D341Med (cell line): ENCODE measurements at regions not wholly inside any gene's neighbourhood (a gene's known extent, or its start where the extent isn't known, plus 50 kb on each side); places are given as distances from the start of the nearest gene placed in this dataset.
"Not testable (repeated sequence)": the region's sequence is repeated elsewhere in the genome, so short reads cannot be mapped to it uniquely, and the experiment has no call there.

Experiments used
- DNase-seq: peaks from one replicate; pipeline ENCODE4 v3.0.0; 2012; ENCODE audit warnings: low spot score

DNA sequence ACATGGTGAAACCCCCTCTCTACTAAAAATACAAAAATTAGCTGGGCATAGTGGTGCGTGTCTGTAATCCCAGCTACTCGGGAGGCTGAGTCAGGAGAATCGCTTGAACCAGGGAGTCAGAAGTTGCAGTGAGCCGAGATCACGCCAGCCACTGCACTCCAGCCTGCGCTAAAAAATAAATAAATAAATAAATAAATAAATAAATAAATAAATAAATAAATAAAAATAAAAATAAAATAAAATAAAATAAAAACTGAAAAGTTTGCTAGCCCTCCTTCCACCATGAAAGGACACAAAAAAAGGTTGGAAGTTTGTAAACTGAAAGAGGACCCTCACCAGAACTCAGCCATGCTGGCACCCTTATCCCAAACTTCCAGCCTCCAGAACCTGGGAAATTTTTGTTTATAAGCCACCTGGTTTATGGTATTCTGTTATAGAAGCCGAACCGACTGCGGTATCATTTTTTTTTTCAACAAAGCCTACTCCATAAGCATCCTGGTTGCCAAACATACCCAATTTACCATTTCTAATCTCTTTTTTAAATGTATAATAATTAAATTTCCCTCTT lies 448.2 kb downstream of the SEMA3D start:
- no peak for DNase-seq

DNA sequence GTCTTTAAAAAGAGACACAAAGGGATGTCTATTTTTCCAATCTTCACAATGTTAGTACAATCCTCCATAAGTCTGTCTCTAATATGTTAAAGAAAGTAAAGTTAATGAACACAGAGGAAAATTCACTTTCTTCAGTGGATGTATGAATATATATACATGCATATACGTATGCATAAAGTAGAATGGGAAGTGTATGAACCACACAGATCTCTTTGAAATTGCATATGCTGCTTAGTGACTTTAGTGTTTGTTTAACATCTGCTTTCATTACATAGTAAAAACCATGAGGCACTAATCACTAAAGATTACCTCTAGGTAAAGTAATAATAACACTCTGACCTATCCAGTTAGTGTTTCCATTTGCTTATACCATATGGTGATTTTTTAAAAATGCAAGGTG lies 451.2 kb downstream of the SEMA3D start:
- no peak for DNase-seq

DNA sequence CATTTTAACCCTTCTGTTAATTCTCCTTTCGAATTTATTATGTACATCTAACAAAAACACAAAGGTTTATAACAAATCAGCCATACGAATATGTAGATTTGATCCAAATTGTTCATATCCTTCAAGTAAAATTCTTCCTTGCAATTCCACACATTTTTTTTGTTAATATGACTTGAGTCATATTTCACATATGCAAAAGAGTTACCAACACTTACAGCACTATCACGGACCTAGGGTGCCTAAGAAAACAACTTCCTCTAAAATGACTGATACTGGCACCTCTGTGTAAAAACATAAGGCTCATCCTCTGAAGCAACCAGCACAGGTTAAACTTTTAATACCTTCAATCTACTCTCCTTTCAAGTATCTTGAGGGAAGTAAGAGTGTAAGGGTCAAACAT lies 451.8 kb downstream of the SEMA3D start:
- DNase-seq: no peak

DNA sequence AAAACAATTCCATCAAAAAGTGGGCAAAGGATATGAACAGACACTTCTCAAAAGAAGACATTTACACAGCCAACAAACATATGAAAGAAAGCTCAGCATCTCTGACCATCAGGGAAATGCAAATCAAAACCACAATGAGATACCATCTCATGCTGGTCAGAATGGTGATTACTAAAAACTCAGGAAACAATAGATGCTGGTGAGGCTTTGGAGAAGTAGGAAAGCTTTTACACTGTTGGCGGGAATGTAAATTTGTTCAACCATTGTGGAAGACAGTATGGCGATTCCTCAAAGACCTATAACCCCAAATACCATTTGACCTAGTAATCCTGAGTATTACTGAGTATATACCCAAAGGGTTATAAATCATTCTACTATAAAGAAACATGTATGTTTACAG lies 452.9 kb downstream of the SEMA3D start:
- DNase-seq: not testable (repeated sequence)

DNA sequence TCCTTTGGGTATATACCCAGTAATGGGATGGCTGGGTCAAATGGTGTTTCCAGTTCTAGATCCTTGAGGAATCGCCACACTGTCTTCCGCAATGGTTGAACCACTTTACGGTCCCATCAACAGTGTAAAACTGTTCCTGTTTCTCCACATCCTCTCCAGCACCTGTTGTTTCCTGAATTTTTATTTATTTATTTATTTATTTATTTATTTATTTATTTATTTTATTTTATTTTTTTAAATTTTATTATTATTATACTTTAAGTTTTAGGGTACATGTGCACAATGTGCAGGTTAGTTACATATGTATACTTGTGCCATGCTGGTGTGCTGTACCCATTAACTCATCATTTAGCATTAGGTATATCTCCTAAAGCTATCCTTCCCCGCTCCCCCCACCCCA lies 456.0 kb downstream of the SEMA3D start:
- DNase-seq: not testable (repeated sequence)

DNA sequence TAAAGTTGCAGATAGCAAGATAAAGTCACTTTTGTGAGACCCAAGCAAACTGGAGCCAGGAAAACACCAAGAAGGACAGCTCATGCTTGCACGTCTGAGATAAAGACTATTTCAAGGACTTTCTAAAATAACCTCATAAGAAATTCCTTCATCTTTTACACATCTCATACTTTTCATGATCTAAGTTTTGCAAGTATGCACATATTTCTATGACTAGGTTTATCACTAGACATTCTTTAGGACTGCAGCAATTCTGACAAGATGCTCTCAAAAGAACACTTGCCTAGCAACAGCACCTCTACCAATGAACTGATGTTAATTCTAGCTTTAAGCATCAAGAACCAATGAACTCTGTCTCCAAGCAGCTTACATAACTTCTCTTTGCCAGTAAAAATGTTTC lies 457.6 kb downstream of the SEMA3D start:
- DNase-seq: no peak

DNA sequence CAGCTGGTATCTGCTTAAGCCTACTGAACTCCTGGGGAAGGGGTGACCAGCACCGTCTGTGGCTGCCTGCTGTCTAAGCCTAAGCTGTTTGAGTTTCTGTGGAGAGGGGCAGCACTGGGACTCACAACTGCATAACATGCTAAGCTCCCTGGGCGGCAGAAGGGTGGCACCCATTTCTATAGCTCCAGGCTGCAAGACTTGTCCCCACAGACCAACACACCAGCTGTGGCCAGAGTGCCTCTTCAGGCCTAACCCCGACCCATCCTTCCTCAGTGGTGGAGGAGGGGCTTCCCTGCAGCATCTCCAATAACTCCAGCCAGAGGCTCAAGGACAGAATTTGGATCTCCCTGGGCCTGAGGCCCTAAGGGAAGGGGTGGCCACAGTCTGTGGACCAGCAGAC lies 464.1 kb downstream of the SEMA3D start:
- no peak for DNase-seq

DNA sequence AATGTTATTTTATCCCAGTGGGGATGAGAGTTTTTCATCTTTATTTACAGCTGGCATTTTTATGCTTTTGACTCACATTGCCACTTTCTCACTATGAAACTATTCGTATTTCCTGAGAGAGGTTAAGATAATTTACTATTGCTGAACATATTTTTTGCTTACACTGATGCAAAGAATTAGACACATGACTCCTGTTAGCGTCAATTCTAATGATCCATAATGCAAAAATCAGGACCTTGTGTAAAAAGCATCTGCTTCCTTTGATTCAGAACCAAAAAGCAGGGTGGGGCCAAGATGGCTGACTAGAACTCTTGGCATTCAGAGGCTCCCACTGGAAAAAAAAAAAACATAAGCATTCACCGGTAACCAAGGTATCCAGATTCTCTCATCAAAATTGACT lies 464.8 kb downstream of the SEMA3D start:
- DNase-seq: no peak

DNA sequence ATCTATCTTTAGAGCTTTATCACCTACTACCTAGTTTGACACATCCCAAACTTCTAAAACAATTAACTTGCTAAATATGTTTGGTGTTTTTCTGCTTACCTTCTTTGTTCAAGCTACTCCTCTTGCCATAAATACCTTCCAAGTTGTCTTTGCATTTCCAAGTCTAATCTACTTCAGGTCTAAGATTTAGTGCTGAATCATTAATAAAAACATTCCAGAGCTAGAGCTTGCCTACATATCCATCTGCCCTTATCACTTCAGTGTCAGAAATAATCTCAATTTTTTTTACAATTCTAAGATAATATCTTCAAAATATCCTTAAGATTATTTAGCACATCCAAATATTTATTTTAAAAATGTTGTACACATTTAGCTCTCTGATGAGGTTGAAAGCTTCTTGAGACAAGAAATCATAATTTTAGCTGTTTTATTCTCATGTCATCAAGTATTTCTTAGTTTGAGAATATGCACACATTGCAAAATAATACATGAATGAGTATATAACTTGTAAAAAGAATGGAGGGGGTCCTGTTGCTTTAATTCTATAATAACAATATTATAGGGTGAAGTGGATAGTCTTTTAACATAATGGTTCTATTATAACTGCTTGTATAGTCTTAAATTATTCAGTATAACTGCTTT lies 466.3 kb downstream of the SEMA3D start:
- no peak for DNase-seq

DNA sequence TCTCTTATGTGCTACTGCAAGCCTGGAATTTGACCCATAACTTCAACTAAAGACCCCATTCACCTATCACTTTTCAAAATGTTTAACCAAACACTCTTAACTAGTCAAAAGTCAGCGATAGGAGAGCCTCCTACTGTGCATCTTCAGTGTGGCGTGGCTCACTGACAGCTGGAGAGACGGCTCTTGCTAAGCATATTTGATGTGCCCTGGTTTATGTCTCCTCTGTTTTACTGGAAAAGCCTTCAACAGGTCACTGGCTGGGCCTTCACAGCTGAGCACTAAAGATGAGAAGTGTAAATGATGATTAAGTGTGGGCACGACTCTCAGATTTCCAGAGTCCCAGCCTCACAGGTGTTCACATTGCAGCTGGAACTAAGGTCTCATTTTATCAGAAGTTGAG lies 472.1 kb downstream of the SEMA3D start:
- no peak for DNase-seq

DNA sequence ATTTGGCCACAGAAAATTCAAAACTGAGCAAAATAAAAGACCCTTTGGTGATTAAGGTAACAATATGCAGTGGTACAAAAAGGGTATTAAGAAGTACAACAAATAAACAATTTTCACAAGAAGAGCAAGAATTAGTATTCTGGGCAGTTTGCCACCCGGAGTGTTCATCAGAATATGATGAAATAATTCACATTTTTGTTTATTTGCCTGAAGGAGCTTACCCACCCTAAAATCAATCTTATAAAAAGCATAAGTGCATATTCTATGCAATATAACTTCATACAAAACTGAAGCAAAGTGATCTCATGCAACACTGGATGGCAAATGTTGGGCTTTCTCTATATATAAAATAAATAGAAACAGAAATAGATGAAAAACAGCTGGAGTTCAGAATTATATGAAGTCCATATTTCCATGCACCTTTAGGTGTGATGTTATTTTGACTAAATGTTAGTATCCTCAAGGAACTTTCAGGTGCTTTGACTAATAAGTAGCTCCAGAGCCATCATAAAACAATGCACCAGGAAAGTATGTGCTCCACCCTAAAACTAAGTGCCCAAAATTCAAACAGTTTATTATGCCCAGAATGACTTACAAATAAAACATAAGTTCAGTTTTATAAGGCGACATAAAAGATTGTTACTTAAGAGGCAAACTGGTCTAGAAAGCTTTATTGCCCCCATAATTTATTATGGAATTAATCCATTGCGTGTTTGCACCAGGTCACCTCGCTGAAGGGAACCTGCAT lies 474.3 kb downstream of the SEMA3D start:
- DNase-seq: no peak

DNA sequence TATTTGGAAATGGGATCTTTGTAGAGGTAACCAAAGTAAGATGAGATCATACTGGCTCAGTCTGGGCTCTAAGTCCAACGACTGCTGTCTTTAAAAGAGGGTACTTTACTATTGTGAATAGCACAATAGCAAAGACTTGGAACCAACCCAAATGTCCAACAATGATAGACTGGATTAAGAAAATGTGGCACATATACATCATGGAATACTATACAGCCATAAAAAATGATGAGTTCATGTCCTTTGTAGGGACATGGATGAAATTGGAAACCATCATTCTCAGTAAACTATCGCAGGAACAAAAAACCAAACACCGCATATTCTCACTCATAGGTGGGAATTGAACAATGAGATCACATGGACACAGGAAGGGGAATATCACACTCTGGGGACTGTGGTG lies 476.3 kb downstream of the SEMA3D start:
- not testable (repeated sequence) for DNase-seq

DNA sequence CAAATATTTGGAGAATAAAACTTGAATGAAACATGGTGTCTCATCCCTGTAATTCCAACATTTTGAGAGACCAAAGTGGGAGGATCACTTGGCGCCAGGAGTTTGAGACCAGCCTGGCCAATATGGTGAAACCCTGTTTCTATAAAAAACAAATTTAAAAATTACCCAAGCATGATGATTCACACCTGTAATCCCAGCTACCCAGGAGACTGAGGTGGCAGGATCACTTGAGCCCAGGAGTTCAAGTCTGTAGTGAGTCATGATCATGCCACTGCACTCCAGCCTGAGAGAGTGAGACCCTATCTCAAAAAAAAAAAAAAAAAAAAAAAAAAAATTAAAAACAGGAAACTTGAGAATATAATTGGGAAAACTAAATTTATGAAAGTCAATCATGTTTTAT lies 481.1 kb downstream of the SEMA3D start:
- DNase-seq: no peak

DNA sequence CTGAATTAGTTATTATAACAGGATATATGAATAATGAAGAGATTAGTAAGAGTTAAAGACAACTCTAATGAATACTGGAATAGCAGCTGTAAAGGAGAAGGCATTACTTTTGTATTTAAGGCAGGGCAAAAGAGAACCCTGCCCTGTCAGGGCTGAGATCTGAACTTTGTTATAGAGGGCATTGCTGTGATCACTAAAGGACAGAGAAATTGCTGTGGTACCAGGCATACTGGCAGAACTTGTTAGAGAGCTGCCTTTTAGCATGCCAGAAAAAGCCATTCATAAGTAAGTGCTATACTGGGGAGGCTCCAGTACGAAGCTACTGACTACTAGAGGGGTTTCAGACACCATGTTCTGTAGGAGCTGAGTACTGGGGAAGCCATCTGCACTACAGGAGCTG lies 481.8 kb downstream of the SEMA3D start:
- no peak for DNase-seq

DNA sequence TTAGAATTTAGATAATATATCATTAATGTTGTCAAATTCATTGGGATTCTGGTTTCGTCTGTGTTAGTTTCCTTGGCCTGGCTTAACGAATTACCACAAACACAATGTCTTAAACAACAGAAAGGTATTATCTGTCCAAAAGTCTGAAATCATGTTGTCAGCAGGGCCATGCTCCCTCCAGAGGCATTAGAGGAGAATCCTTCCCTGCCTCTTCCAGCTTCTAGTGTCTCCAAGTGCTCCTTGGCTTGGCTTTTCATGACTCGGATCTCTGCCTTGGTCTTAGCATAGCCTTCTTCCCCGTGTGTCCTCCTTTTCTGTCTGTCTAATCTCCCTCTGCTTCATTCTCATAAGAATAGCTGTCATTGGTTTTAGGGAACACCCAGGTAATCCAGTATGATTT lies 482.5 kb downstream of the SEMA3D start:
- DNase-seq: no peak

DNA sequence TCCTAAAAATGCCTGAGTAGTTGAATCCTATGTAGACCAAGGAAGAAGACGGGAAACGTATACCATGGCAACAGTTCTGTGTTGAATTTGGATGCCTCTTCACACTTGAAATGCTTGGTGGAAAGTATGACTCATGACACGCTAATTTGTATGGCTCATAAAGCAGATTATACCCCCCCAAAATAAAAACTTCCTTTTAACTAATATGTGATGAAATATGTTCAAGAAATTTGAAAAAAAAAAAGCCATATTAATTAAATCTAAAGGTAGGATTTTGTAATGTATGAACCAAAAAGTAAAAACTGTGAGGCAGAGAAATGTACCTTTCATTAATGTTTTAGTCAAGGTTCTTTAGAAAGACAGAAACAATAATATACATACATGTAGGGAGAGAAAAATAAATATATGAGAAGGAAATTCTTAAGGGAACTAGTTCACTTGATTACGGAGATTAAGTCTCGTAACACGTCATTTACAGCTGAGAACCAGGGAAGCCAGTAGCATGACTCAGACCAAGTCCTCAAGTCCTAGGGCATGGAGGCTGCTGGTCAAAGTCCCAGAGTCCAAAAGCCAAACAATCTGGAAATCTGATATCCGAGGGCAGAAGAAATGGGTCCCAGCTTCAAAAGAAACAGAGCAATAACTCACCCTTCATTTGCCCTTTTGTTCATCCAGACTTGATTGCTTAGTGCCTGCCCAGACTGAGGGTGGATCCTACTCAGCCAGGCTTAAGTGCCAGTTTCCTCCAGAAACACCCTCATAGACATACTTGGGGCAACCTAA lies 485.1 kb downstream of the SEMA3D start:
- no peak for DNase-seq

DNA sequence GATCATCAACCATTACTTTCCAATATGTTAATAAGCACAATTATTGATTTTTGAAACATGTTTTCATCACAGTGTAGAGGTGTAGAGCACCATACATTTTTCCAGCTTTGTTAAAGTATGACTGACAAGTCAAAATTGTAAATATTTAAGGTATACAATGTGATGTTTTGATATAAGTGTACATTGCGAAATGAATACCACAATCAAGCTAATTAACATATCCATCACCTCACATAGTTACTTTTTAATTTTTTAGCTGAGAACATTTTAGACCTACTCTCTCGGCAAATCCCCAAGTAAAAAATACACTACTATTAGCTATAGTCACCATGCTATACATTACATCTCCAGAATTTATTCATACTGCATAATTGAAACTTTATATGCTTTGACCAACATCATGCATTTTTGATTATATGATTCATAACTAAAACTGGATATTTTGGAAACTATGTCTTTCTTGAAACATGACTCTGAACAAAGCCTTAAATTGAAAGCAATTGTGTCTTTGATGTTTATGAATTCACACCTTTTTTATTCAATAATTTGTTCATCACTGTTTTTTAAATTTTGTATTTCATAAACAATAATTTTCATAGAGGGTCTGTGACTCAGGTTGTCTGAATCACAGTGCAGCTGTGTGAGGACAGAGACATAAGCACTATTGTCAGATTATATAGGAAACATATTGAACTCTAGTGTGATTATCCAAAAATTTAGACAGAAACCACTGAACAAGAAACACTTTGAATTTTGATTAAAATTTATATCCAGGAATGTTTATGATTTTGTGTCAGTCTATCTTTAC lies 486.1 kb downstream of the SEMA3D start:
- no peak for DNase-seq

DNA sequence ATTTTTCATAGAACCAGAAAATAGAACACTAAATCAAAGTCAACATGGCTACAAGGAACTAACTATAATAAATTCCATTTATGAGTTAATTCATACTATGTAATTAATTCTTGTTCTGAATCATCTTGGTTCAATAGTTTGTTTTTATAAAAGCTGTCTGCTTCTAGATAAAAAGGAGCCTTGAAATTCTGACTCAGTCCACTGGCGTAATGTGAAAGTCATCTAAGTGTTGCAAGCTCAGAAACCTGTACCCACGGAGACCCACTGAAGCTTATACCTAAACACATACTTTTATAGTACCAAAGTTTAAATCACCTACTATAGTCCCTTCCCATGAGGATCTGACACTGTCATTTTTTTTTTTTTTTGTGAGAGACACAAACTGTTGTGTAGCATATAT lies 489.4 kb downstream of the SEMA3D start:
- no peak for DNase-seq

DNA sequence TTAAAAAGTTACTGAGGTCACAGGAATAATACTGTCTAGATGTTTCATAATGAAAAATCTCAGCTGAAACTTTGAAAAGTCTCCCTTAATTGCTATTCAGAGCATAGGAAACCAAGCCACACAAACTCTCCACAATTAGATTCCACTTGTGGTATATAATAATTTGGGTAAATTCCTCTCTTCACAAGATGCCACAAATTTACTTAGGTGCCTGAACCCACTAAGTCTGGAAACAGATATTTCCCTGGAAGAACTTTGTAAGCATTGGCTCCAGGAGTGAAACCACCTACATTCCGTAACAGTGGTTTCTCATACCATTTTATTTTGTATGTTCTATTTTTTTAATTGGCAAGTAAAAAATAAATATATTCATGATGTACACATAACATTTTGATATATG lies 493.4 kb downstream of the SEMA3D start:
- DNase-seq: no peak

DNA sequence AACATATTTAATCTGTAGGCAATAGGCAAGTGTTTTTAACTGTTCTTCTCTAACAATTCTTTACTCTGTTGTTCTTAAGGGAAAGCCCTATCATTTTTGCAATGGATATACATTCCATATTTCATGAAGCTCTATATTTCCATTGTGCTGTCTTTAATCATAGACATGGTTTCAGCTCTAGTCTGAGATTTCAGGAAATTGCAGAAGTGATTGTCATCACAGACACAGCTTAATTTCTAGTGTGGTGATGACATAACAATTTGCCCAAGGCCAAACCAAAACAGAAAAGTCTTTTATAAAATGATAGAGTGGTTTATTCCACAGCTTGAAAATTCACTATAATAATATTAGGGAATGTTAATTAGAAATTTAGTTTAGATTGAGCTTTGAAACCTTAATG lies 494.1 kb upstream of the SEMA3A start:
- DNase-seq: no peak

DNA sequence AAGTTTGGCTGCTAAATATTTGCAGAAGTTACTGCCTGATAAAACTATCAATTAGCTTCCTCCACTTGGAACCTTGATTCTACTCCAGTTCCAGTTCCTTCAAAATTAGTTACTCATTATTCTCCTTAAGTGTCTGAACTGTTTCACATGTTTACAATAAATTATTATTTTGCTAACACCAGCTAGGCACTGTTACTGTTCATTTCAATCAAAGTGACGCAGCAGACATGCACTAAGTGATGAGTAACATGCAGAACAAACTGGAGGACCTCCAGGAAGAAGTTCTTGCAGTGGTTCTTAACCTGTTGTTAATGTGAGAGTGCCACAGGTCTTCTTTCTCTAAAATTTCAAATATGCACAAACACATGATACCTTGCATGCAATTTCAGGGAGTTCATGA lies 491.8 kb upstream of the SEMA3A start:
- no peak for DNase-seq

DNA sequence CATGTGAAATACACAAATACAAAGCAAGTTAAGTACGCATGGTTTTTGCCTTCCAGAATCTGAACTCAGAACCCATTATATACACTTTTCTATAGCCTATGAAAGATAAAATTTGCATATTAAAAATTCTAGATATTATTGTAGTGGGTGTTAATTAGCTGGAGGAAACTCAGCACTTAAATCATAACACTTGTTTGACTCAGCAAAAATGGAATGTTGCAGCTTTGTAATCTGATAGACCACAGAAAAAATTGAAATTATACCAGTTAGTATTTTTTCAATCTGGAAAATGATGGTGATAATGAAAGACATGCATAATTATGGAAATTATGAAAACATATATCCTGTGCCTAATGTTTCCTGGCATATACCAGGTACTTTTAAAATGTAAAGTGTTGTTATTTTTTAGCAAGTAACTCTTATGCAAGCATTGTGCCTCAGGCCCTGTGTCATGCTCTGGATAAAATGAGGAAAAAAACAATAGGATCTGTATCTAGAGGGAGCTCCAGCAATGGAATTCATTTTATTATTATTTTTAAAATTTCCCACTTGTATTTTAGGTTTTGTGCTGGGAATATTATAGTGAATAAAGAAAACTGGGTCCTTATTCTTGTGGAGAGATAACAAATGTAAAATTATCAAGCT lies 490.4 kb upstream of the SEMA3A start:
- DNase-seq: no peak
